ENCODE measurements at regions not wholly inside any gene's neighbourhood (a gene's known extent, or its start where the extent isn't known, plus 50 kb on each side); places are given as distances from the start of the nearest gene placed in this dataset.

- DNase-seq (ENCODE audit: low spot score): no peak
Observed at GRCh38 chr9:115367780-115368525, 250.0 kb upstream of the TNC start.

GRCh38 chr9:115369322-115369957, 251.5 kb upstream of the TNC start:
- no peak for DNase-seq (ENCODE audit: low spot score)

GRCh38 chr9:115373000-115373709, 255.2 kb upstream of the TNC start:
- DNase-seq (ENCODE audit: low spot score): no peak

GRCh38 chr9:115373710-115374045, 255.7 kb upstream of the TNC start:
- no peak for DNase-seq (ENCODE audit: low spot score)

GRCh38 chr9:115374724-115375268, 256.8 kb upstream of the TNC start:
- DNase-seq (ENCODE audit: low spot score): no peak

GRCh38 chr9:115378241-115378640, 260.3 kb upstream of the TNC start:
- no peak for DNase-seq (ENCODE audit: low spot score)

- no peak for DNase-seq (ENCODE audit: low spot score)
Observed at GRCh38 chr9:115378758-115379157, 260.8 kb upstream of the TNC start.

GRCh38 chr9:115379719-115380118, 261.8 kb upstream of the TNC start:
- no peak for DNase-seq (ENCODE audit: low spot score)

GRCh38 chr9:115382865-115383264, 264.9 kb upstream of the TNC start:
- no peak for DNase-seq (ENCODE audit: low spot score)

- no peak for DNase-seq (ENCODE audit: low spot score)
Observed at GRCh38 chr9:115385383-115386122, 267.6 kb upstream of the TNC start.

GRCh38 chr9:115386963-115387770, 269.2 kb upstream of the TNC start:
- DNase-seq (ENCODE audit: low spot score): no peak

GRCh38 chr9:115391168-115391825, 273.3 kb upstream of the TNC start:
- no peak for DNase-seq (ENCODE audit: low spot score)

- DNase-seq (ENCODE audit: low spot score): no peak
Observed at GRCh38 chr9:115393976-115394775, 276.2 kb upstream of the TNC start.

- DNase-seq (ENCODE audit: low spot score): no peak
Observed at GRCh38 chr9:115395511-115396021, 277.6 kb upstream of the TNC start.

GRCh38 chr9:115396071-115396529, 278.1 kb upstream of the TNC start:
- DNase-seq (ENCODE audit: low spot score): no peak

GRCh38 chr9:115397591-115398312, 279.8 kb upstream of the TNC start:
- no peak for DNase-seq (ENCODE audit: low spot score)

GRCh38 chr9:115398313-115398650, 280.3 kb upstream of the TNC start:
- no peak for DNase-seq (ENCODE audit: low spot score)

GRCh38 chr9:115398996-115399395, 281.0 kb upstream of the TNC start:
- no peak for DNase-seq (ENCODE audit: low spot score)

GRCh38 chr9:115400796-115401195, 282.8 kb upstream of the TNC start:
- no peak for DNase-seq (ENCODE audit: low spot score)

Measured in ecto neural progenitor cell (in vitro differentiated cells).